ENCODE measurements at regions not wholly inside any gene's neighbourhood (a gene's known extent, or its start where the extent isn't known, plus 50 kb on each side); places are given as distances from the start of the nearest gene placed in this dataset.

- DNase-seq (ENCODE audit: missing footprints), result no peak
- no peak for ATAC-seq
- intact Hi-C loops (cut with DNase I), result no loop called here
Observed at GRCh38 chr1:177799746-177800145, 170.1 kb downstream of the SEC16B start.

- ATAC-seq, result no peak
- intact Hi-C loops (cut with DNase I), result no loop called here
Observed at GRCh38 chr1:177798614-177799013, 171.2 kb downstream of the SEC16B start.

GRCh38 chr1:177796561-177796960 lies 173.3 kb downstream of the SEC16B start:
- intact Hi-C loops (cut with DNase I), result no loop called here

More at GRCh38 chr1:177798614-177799013, 171.2 kb downstream of the SEC16B start:
- DNase-seq (ENCODE audit: missing footprints), result no peak

GRCh38 chr1:177794376-177794991 lies 175.4 kb downstream of the SEC16B start:
- DNase-seq (ENCODE audit: missing footprints) (no peak), ATAC-seq (no peak)
- intact Hi-C loops (cut with DNase I), result no loop called here

More at GRCh38 chr1:177796561-177796960, 173.3 kb downstream of the SEC16B start:
- ATAC-seq (no peak), DNase-seq (ENCODE audit: missing footprints) (no peak)

- DNase-seq (ENCODE audit: missing footprints), result no peak
- ATAC-seq, result no peak
- intact Hi-C loops (cut with DNase I), result no loop called here
Observed at GRCh38 chr1:177793900-177794299, 176.0 kb downstream of the SEC16B start.

- intact Hi-C loops (cut with DNase I), result no loop called here
- ATAC-seq (no peak), DNase-seq (ENCODE audit: missing footprints) (no peak)
Observed at GRCh38 chr1:177790566-177790965, 179.3 kb downstream of the SEC16B start.

GRCh38 chr1:177789956-177790355 lies 179.9 kb downstream of the SEC16B start:
- intact Hi-C loops (cut with DNase I), result no loop called here
- DNase-seq (ENCODE audit: missing footprints), result no peak

GRCh38 chr1:177786176-177786745 lies 183.6 kb downstream of the SEC16B start:
- DNase-seq (ENCODE audit: missing footprints), result no peak
- ATAC-seq, result no peak
- intact Hi-C loops (cut with DNase I), result no loop called here

More at GRCh38 chr1:177789956-177790355, 179.9 kb downstream of the SEC16B start:
- ATAC-seq, result no peak

GRCh38 chr1:177784936-177785335 lies 184.9 kb downstream of the SEC16B start:
- no peak for ATAC-seq
- intact Hi-C loops (cut with DNase I), result loop anchor here (5.0 kb wide), 1 partner anchor 528 kb away; no protein-coding TSS in a partner anchor
- DNase-seq (ENCODE audit: missing footprints), result peak; percentile 34

- intact Hi-C loops (cut with DNase I), result loop anchor here (5.0 kb wide), 1 partner anchor 527 kb away; no protein-coding TSS in a partner anchor
- DNase-seq (ENCODE audit: missing footprints) (no peak), ATAC-seq (no peak)
Observed at GRCh38 chr1:177784409-177784808, 185.4 kb downstream of the SEC16B start.

- DNase-seq (ENCODE audit: missing footprints) (no peak), ATAC-seq (no peak)
- intact Hi-C loops (cut with DNase I), result loop anchor here (5.0 kb wide), 1 partner anchor 526 kb away; no protein-coding TSS in a partner anchor
Observed at GRCh38 chr1:177783051-177783450, 186.8 kb downstream of the SEC16B start.

GRCh38 chr1:177780096-177780700 lies 189.7 kb downstream of the SEC16B start:
- DNase-seq (ENCODE audit: missing footprints), result no peak
- ATAC-seq, result peak; percentile 44
- intact Hi-C loops (cut with DNase I), result loop anchor here (2.0 to 5.0 kb wide), 2 partner anchors 523 to 883 kb away; no protein-coding TSS in a partner anchor

- no peak for ATAC-seq
- intact Hi-C loops (cut with DNase I), result no loop called here
- DNase-seq (ENCODE audit: missing footprints), result peak; percentile 68
Observed at GRCh38 chr1:177779166-177779965, 190.5 kb downstream of the SEC16B start.

- intact Hi-C loops (cut with DNase I), result no loop called here
- ATAC-seq, result no peak
- DNase-seq (ENCODE audit: missing footprints), result no peak
Observed at GRCh38 chr1:177775924-177776323, 193.9 kb downstream of the SEC16B start.

GRCh38 chr1:177772386-177772960 lies 197.4 kb downstream of the SEC16B start:
- DNase-seq (ENCODE audit: missing footprints), result no peak
- intact Hi-C loops (cut with DNase I), result no loop called here
- ATAC-seq, result no peak

- intact Hi-C loops (cut with DNase I), result no loop called here
- DNase-seq (ENCODE audit: missing footprints), result no peak
- ATAC-seq, result no peak
Observed at GRCh38 chr1:177771688-177772087, 198.2 kb downstream of the SEC16B start.

- DNase-seq (ENCODE audit: missing footprints), result no peak
- no peak for ATAC-seq
- intact Hi-C loops (cut with DNase I), result no loop called here
Observed at GRCh38 chr1:177770096-177770495, 199.8 kb downstream of the SEC16B start.

- intact Hi-C loops (cut with DNase I), result no loop called here
- ATAC-seq (no peak), DNase-seq (ENCODE audit: missing footprints) (no peak)
Observed at GRCh38 chr1:177755851-177756560, 213.9 kb downstream of the SEC16B start.
